CD14-positive monocyte (primary cell): ENCODE measurements at regions not wholly inside any gene's neighbourhood (a gene's known extent, or its start where the extent isn't known, plus 50 kb on each side); places are given as distances from the start of the nearest gene placed in this dataset.

Experiments
- DNase-seq, 3 donors: peaks; one replicate each; pipeline ENCODE4 v3.0.0-alpha.2; 2011 to 2022
- H2AFZ ChIP-seq: 2 replicates; pipeline ENCODE4 v1.6.0; 2012; ENCODE audit warnings: mild to moderate bottlenecking, low read depth, low read length, inconsistent platforms; ENCODE audit not compliant: insufficient read depth, poor library complexity, severe bottlenecking
- H3K27ac ChIP-seq, 2 donors: 1 replicate in 1 of 2; 2 replicates in 1 of 2; pipeline ENCODE4 v1.5.1; 2012 to 2013; ENCODE audit warnings: low read length in 2 of 2, control low read depth in 1 of 2, inconsistent platforms in 1 of 2, low read depth in 1 of 2, mild to moderate bottlenecking in 1 of 2
- H3K27me3 ChIP-seq, 2 donors: one replicate each; pipeline versions ENCODE4 v1.6.0 to v1.6.1; 2011 to 2013; ENCODE audit warnings: low read length in 2 of 2; ENCODE audit not compliant: control insufficient read depth in 2 of 2, insufficient read depth in 2 of 2
- H3K36me3 ChIP-seq, 2 donors: replicated peaks in 1 of 2; 1 replicate in 1 of 2; 2 replicates in 1 of 2; pipeline versions ENCODE4 v1.5.1 to v1.6.1; 2012 to 2013; ENCODE audit warnings: low read length in 2 of 2, control low read depth in 1 of 2, inconsistent platforms in 1 of 2, mild to moderate bottlenecking in 1 of 2; ENCODE audit not compliant: insufficient read depth in 2 of 2, control insufficient read depth in 1 of 2
- H3K4me1 ChIP-seq, 2 donors: 1 replicate in 1 of 2; 2 replicates in 1 of 2; pipeline versions ENCODE4 v1.5.1 to v1.6.1; 2012 to 2013; ENCODE audit warnings: low read length in 2 of 2, control low read depth in 1 of 2, inconsistent platforms in 1 of 2, mild to moderate bottlenecking in 1 of 2, moderate library complexity in 1 of 2; ENCODE audit not compliant: insufficient read depth in 2 of 2, control insufficient read depth in 1 of 2
- H3K4me2 ChIP-seq: replicated peaks from 2 replicates; pipeline ENCODE3; 2012; ENCODE audit warnings: low read length, moderate library complexity, mild to moderate bottlenecking; ENCODE audit not compliant: poor library complexity, severe bottlenecking; ENCODE audit errors: extremely low read depth
- H3K4me3 ChIP-seq, 3 experiments: fragments of 200-600 bp in 1 of 3; sonication (generic) in 1 of 3; replicated peaks in 1 of 3; 1 replicate in 2 of 3; 2 replicates in 1 of 3; pipeline ENCODE4 v1.5.1; 2011 to 2013; ENCODE audit warnings: low read length in 3 of 3, mild to moderate bottlenecking in 3 of 3, control low read depth in 2 of 3, low read depth in 2 of 3, inconsistent platforms in 1 of 3, moderate library complexity in 1 of 3
- H3K79me2 ChIP-seq: 2 replicates; pipeline ENCODE4 v1.6.0; 2012; ENCODE audit warnings: mild to moderate bottlenecking, control low read depth, inconsistent platforms, low read length, moderate library complexity; ENCODE audit not compliant: insufficient read depth
- H3K9ac ChIP-seq: 2 replicates; pipeline ENCODE4 v1.6.0; 2017; ENCODE audit warnings: low read length, mild to moderate bottlenecking; ENCODE audit not compliant: insufficient read depth, poor library complexity, severe bottlenecking
- H3K9me3 ChIP-seq, 2 donors: replicated peaks in 1 of 2; 1 replicate in 1 of 2; 2 replicates in 1 of 2; pipeline versions ENCODE4 v1.5.1 to v1.6.1; 2012 to 2013; ENCODE audit warnings: low read length in 2 of 2, control low read depth in 1 of 2; ENCODE audit not compliant: control insufficient read depth in 1 of 2, insufficient read depth in 1 of 2
- H4K20me1 ChIP-seq: 2 replicates; pipeline ENCODE4 v1.6.0; 2012; ENCODE audit warnings: mild to moderate bottlenecking, low read length, control low read depth, moderate library complexity; ENCODE audit not compliant: insufficient read depth
- H3K27ac Mint-ChIP-seq, 7 donors: one replicate each; pipeline ENCODE4 v1.8.0; 2020; ENCODE audit warnings: mild to moderate bottlenecking in 7 of 7, mixed read lengths in 7 of 7, moderate library complexity in 6 of 7, inconsistent platforms in 2 of 7
- H3K27me3 Mint-ChIP-seq, 3 donors: one replicate each; pipeline ENCODE4 v1.8.0; 2021 to 2022; ENCODE audit warnings: low read depth in 3 of 3, mild to moderate bottlenecking in 3 of 3, mixed read lengths in 3 of 3, moderate library complexity in 3 of 3, inconsistent platforms in 1 of 3
- H3K36me3 Mint-ChIP-seq, 2 donors: one replicate each; pipeline ENCODE4 v1.8.0; 2020; ENCODE audit warnings: mixed read lengths in 2 of 2, inconsistent platforms in 1 of 2, mild to moderate bottlenecking in 1 of 2
- H3K4me1 Mint-ChIP-seq: one replicate; pipeline ENCODE4 v1.8.0; 2020; ENCODE audit warnings: mild to moderate bottlenecking, mixed read lengths
- H3K4me3 Mint-ChIP-seq, 2 donors: one replicate each; pipeline ENCODE4 v1.8.0; 2020; ENCODE audit warnings: mild to moderate bottlenecking in 2 of 2, mixed read lengths in 2 of 2, moderate library complexity in 1 of 2
- H3K9me3 Mint-ChIP-seq, 7 donors: one replicate each; pipeline ENCODE4 v1.8.0; 2020 to 2022; ENCODE audit warnings: mixed read lengths in 7 of 7, mild to moderate bottlenecking in 6 of 7, moderate library complexity in 6 of 7, inconsistent platforms in 2 of 7
- CTCF ChIP-seq: fragments of 200-600 bp; IDR thresholded peaks from one replicate; pipeline ENCODE4 v1.8.0; 2022; ENCODE audit warnings: antibody characterized with exemption, mild to moderate bottlenecking
- WGBS: methylation state at CpG from one replicate; pipeline ENCODE4 v1.1.5; 2013; ENCODE audit warnings: missing lambda C conversion rate; ENCODE audit not compliant: insufficient coverage; 5-methylcytosine and 5-hydroxymethylcytosine counted together
- intact Hi-C, 2 donors: fragments of 100-400 bp; cut with micrococcal nuclease; formaldehyde crosslinking; loops; one replicate each; pipeline versions ENCODE4 v1.15.0 to v1.15.1; 2023

- no peaks in the 10 kb centered on the region for H3K36me3 Mint-ChIP-seq
- no peak overlapping the region for H3K4me3 Mint-ChIP-seq
- H3K27ac Mint-ChIP-seq, result no peak overlapping the region
- Histone ChIP-seq H3K79me2 (no peaks in the 10 kb centered on the region), H3K27me3 (no peaks in the 10 kb centered on the region), H3K4me3 (no peak overlapping the region), H3K4me1 (no peaks in the 10 kb centered on the region), H3K27ac (no peak overlapping the region), H3K9ac (no peak overlapping the region), H3K36me3 (no peaks in the 10 kb centered on the region), H3K4me2 (no peak overlapping the region), H4K20me1 (no peaks in the 10 kb centered on the region), H3K9me3 (peaks cover 0 to 4% of the 10 kb centered on the region in 2 donors), H2AFZ (no peak overlapping the region)
- WGBS, result 100% methylated on average over 2 of the region's 2 CpGs
- peaks cover 0 to 4% (median under 1%) of the 10 kb centered on the region in 7 donors for H3K9me3 Mint-ChIP-seq
- peaks cover 0 to 4% (median 0%) of the 10 kb centered on the region in 3 donors for H3K27me3 Mint-ChIP-seq
- H3K4me1 Mint-ChIP-seq, result no peaks in the 10 kb centered on the region
- no peak for TF ChIP-seq CTCF
- no peak for DNase-seq
- intact Hi-C loops, result no loop called here
Observed at GRCh38 chr7:24499871-24500270, 73.4 kb upstream of the PALS2 start.

GRCh38 chr7:24500599-24500998 lies 72.7 kb upstream of the PALS2 start:
- WGBS, result 97% methylated on average over 3 of the region's 3 CpGs

More at GRCh38 chr7:24500599-24500998, 72.7 kb upstream of the PALS2 start:
- no peak overlapping the region for H3K27ac Mint-ChIP-seq
- Histone ChIP-seq H3K9ac (no peak overlapping the region), H3K9me3 (no peaks in the 10 kb centered on the region), H3K4me3 (no peak overlapping the region), H3K36me3 (no peaks in the 10 kb centered on the region), H3K27ac (no peak overlapping the region), H2AFZ (no peak overlapping the region), H3K4me2 (no peak overlapping the region), H3K4me1 (no peaks in the 10 kb centered on the region), H3K79me2 (no peaks in the 10 kb centered on the region), H3K27me3 (no peaks in the 10 kb centered on the region), H4K20me1 (no peaks in the 10 kb centered on the region)
- TF ChIP-seq CTCF, result no peak
- no peak overlapping the region for H3K4me3 Mint-ChIP-seq
- peaks cover 0 to 3% (median 0%) of the 10 kb centered on the region in 3 donors for H3K27me3 Mint-ChIP-seq
- peaks cover 0 to 2% (median 0%) of the 10 kb centered on the region in 7 donors for H3K9me3 Mint-ChIP-seq
- DNase-seq, result no peak
- H3K36me3 Mint-ChIP-seq, result no peaks in the 10 kb centered on the region
- intact Hi-C loops, result no loop called here
- H3K4me1 Mint-ChIP-seq, result no peaks in the 10 kb centered on the region
